ENCODE measurements at regions not wholly inside any gene's neighbourhood (a gene's known extent, or its start where the extent isn't known, plus 50 kb on each side); places are given as distances from the start of the nearest gene placed in this dataset.

DNA sequence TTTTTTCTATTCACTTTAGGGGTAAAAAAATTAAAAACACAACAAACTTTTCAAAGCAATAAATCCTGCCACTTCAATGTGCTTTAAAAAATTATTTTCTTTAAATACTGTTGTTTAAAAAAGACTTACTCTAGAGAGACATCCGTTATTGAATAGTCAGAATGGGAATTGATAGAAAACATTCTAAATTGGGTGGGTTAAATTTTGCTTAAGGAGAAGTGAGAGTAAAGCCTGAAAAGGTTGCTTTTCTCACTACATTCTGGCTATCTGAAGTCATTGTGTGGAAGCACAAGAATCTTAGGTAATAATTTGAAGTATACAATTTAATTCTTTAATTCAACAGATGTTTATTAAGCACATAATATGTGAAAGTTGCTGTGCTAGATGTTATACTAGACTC is 509.3 kb downstream of the NR2F1-AS1 start:
- no peak for TF ChIP-seq POLR2A (IDR thresholded peaks at IDR 0.05)
- TF ChIP-seq, protein P1, sequence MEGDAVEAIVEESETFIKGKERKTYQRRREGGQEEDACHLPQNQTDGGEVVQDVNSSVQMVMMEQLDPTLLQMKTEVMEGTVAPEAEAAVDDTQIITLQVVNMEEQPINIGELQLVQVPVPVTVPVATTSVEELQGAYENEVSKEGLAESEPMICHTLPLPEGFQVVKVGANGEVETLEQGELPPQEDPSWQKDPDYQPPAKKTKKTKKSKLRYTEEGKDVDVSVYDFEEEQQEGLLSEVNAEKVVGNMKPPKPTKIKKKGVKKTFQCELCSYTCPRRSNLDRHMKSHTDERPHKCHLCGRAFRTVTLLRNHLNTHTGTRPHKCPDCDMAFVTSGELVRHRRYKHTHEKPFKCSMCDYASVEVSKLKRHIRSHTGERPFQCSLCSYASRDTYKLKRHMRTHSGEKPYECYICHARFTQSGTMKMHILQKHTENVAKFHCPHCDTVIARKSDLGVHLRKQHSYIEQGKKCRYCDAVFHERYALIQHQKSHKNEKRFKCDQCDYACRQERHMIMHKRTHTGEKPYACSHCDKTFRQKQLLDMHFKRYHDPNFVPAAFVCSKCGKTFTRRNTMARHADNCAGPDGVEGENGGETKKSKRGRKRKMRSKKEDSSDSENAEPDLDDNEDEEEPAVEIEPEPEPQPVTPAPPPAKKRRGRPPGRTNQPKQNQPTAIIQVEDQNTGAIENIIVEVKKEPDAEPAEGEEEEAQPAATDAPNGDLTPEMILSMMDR (IDR thresholded peaks at IDR 0.05) = no peak

Measured in thyroid gland (tissue), 4 donors.